ENCODE measurements at regions not wholly inside any gene's neighbourhood (a gene's known extent, or its start where the extent isn't known, plus 50 kb on each side); places are given as distances from the start of the nearest gene placed in this dataset.

DNA sequence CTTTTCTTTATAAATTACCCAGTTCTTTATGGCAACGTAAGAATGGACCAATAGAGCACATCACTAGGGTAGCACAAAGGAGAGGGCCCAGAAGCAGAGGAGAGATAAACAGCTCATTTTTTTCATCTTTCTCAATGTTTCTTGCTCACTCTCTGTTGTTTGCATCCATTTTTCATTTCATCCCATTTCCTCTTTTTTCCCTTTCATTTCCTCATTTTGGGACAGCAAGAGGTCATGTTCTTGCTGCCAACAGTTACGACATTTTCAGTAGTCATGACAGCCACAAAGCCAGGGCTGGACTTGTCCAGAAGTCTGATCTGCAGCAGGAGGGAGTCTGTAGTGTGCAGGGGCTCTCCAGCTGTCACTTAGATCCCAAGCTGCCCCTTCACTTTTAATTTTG, 52.7 kb upstream of the CYP1B1 start:
- TF ChIP-seq CTCF (conservative IDR thresholded peaks at IDR 0.05; ENCODE audit: low read length) (no peak), EZH2phosphoT487 (IDR thresholded peaks at IDR 0.05; ENCODE audit: borderline replicate concordance) (no peak)

Data from Loucy (cell line).